WTC11 (cell line): ENCODE measurements at regions not wholly inside any gene's neighbourhood (a gene's known extent, or its start where the extent isn't known, plus 50 kb on each side); places are given as distances from the start of the nearest gene placed in this dataset.

Experiments used
- ATAC-seq: fragments of 200-7000 bp; cut with Tn5 transposase; 2 replicates; pipeline ENCODE4 v1.10.0; 2021; ENCODE audit warnings: mild to moderate bottlenecking, moderate library complexity
- CTCF ChIA-PET: fragments of 300-600 bp; sonication (Branson Sonifier 250); formaldehyde crosslinking; loops from one replicate; lab custom pipeline; 2021; ENCODE audit warnings: antibody characterized with exemption; lab: Charles Lee
- POLR2A ChIA-PET: fragments of 350-600 bp; sonication (Branson Sonifier 250); formaldehyde crosslinking; loops from one replicate; lab custom pipeline; 2021; ENCODE audit warnings: antibody characterized with exemption; lab: Charles Lee
- DNase-seq: peaks from one replicate; pipeline ENCODE4 v3.0.0; 2021; ENCODE audit warnings: low spot score
- H3K27ac Mint-ChIP-seq: 2 replicates; pipeline ENCODE4 v1.8.0; 2021; ENCODE audit warnings: mixed read lengths
- H3K27me3 Mint-ChIP-seq: 2 replicates; pipeline ENCODE4 v1.8.0; 2021; ENCODE audit warnings: low read depth, mild to moderate bottlenecking, moderate library complexity, mixed read lengths
- H3K36me3 Mint-ChIP-seq: 2 replicates; pipeline ENCODE4 v1.8.0; 2021; ENCODE audit warnings: mixed read lengths
- H3K4me1 Mint-ChIP-seq: 2 replicates; pipeline ENCODE4 v1.8.0; 2022; ENCODE audit warnings: mixed read lengths
- H3K4me3 Mint-ChIP-seq: 2 replicates; pipeline ENCODE4 v1.8.0; 2021; ENCODE audit warnings: mild to moderate bottlenecking, moderate library complexity, mixed read lengths
- H3K9me3 Mint-ChIP-seq: 2 replicates; pipeline ENCODE4 v1.8.0; 2021; ENCODE audit warnings: mixed read lengths
- ARID4B ChIP-seq: sonication (generic); formaldehyde crosslinking; IDR thresholded peaks from 2 replicates; pipeline ENCODE4 v1.8.0; 2023; ENCODE audit warnings: missing genetic modification reagents, mild to moderate bottlenecking, borderline replicate concordance
- ATF6 ChIP-seq: sonication (generic); formaldehyde crosslinking; IDR thresholded peaks from 2 replicates; pipeline ENCODE4 v1.8.1; 2023; ENCODE audit warnings: mild to moderate bottlenecking, missing genetic modification reagents
- CDX4 ChIP-seq: fragments of 250-450 bp; sonication (Bioruptor Pico); IDR thresholded peaks from 2 replicates; pipeline ENCODE4 v1.9.0; 2021; ENCODE audit warnings: moderate library complexity, mild to moderate bottlenecking, inconsistent platforms, borderline replicate concordance
- CREM ChIP-seq: sonication (generic); formaldehyde crosslinking; IDR thresholded peaks from 2 replicates; pipeline ENCODE4 v1.8.1; 2022; ENCODE audit warnings: mild to moderate bottlenecking, missing genetic modification reagents, moderate library complexity
- EMX1 ChIP-seq: fragments of 250-450 bp; sonication (Bioruptor Pico); IDR thresholded peaks from 2 replicates; pipeline ENCODE4 v1.8.0; 2021; ENCODE audit warnings: mild to moderate bottlenecking
- FOXP1 ChIP-seq: sonication (generic); formaldehyde crosslinking; IDR thresholded peaks from 2 replicates; pipeline ENCODE4 v1.8.0; 2022; ENCODE audit warnings: missing genetic modification reagents, mild to moderate bottlenecking, moderate library complexity, borderline replicate concordance
- GRHL2 ChIP-seq: fragments of 250-450 bp; sonication (Bioruptor Pico); IDR thresholded peaks from 2 replicates; pipeline ENCODE4 v1.8.0; 2022; ENCODE audit warnings: mild to moderate bottlenecking, moderate library complexity; ENCODE audit not compliant: insufficient replicate concordance, severe bottlenecking
- HMGA2 ChIP-seq: fragments of 250-450 bp; sonication (Bioruptor Pico); IDR thresholded peaks from 2 replicates; pipeline ENCODE4 v1.4.0; 2021; ENCODE audit warnings: mild to moderate bottlenecking, moderate library complexity
- HMGXB4 ChIP-seq: sonication (generic); formaldehyde crosslinking; IDR thresholded peaks from 2 replicates; pipeline ENCODE4 v1.8.1; 2023; ENCODE audit warnings: mild to moderate bottlenecking, moderate library complexity, missing genetic modification reagents
- NFATC4 ChIP-seq: fragments of 250-450 bp; sonication (Bioruptor Pico); IDR thresholded peaks from 2 replicates; pipeline ENCODE4 v1.9.0; 2021; ENCODE audit warnings: mild to moderate bottlenecking
- NR2C2 ChIP-seq: sonication (generic); formaldehyde crosslinking; IDR thresholded peaks from 2 replicates; pipeline ENCODE4 v1.8.0; 2022; ENCODE audit warnings: mild to moderate bottlenecking, missing genetic modification reagents
- NR3C1 ChIP-seq: sonication (generic); formaldehyde crosslinking; conservative IDR thresholded peaks from 2 replicates; pipeline ENCODE4 v1.8.1; 2023; ENCODE audit warnings: low read depth, mild to moderate bottlenecking, missing genetic modification reagents
- PRRX2 ChIP-seq: fragments of 250-450 bp; sonication (Bioruptor Pico); IDR thresholded peaks from 2 replicates; pipeline ENCODE4 v1.8.0; 2021; ENCODE audit warnings: mild to moderate bottlenecking
- SMAD4 ChIP-seq: sonication (generic); formaldehyde crosslinking; IDR thresholded peaks from 2 replicates; pipeline ENCODE4 v1.8.0; 2022; ENCODE audit warnings: mild to moderate bottlenecking, missing genetic modification reagents
- SOX15 ChIP-seq: fragments of 250-450 bp; sonication (Bioruptor Pico); IDR thresholded peaks from 2 replicates; pipeline ENCODE4 v1.9.0; 2021; ENCODE audit warnings: mild to moderate bottlenecking
- TCF7 ChIP-seq: sonication (generic); formaldehyde crosslinking; IDR thresholded peaks from 2 replicates; pipeline ENCODE4 v1.8.0; 2022; ENCODE audit warnings: mild to moderate bottlenecking, low read depth, missing genetic modification reagents, moderate library complexity
- TEAD4 ChIP-seq: sonication (generic); formaldehyde crosslinking; IDR thresholded peaks from 2 replicates; pipeline ENCODE4 v1.8.0; 2022; ENCODE audit warnings: mild to moderate bottlenecking, missing genetic modification reagents
- TP53 ChIP-seq: sonication (generic); formaldehyde crosslinking; IDR thresholded peaks from 2 replicates; pipeline ENCODE4 v1.8.1; 2023; ENCODE audit warnings: mild to moderate bottlenecking, missing genetic modification reagents
- ZMAT4 ChIP-seq: fragments of 250-450 bp; sonication (Bioruptor Pico); IDR thresholded peaks from 2 replicates; pipeline ENCODE4 v1.9.0; 2021; ENCODE audit warnings: mild to moderate bottlenecking
- ZNF121 ChIP-seq: sonication (generic); formaldehyde crosslinking; IDR thresholded peaks from 2 replicates; pipeline ENCODE4 v1.8.0; 2023; ENCODE audit warnings: missing genetic modification reagents

GRCh38 chr22:27185099-27185709 is 527.8 kb downstream of the MIAT start (continued):
- TF ChIP-seq ATF6 (CRISPR knock-in tag), result no peak
- no peak for TF ChIP-seq FOXP1 (CRISPR knock-in tag)
- TF ChIP-seq CREM (CRISPR knock-in tag), result no peak
- no peak for TF ChIP-seq ARID4B (CRISPR knock-in tag)
- TF ChIP-seq NR3C1, result no peak

- CTCF ChIA-PET, result no interaction called here
- peaks cover 13% of the 10 kb centered on the region for H3K4me1 Mint-ChIP-seq
- TF ChIP-seq GRHL2 (CRISPR knock-in tag) (no peak), CDX4 (CRISPR knock-in tag) (no peak), PRRX2 (CRISPR knock-in tag) (no peak), ZNF121 (CRISPR knock-in tag) (no peak), ATF6 (CRISPR knock-in tag) (no peak), TP53 (CRISPR knock-in tag) (no peak), TEAD4 (CRISPR knock-in tag) (no peak), CREM (CRISPR knock-in tag) (no peak), SMAD4 (CRISPR knock-in tag) (no peak), EMX1 (no peak), ARID4B (CRISPR knock-in tag) (no peak), SOX15 (CRISPR knock-in tag) (no peak), TCF7 (no peak), NR2C2 (CRISPR knock-in tag) (no peak), HMGXB4 (CRISPR knock-in tag) (no peak), HMGA2 (no peak), ZMAT4 (CRISPR knock-in tag) (no peak), NFATC4 (CRISPR knock-in tag) (no peak), FOXP1 (CRISPR knock-in tag) (no peak)
- TF ChIP-seq, all 79 proteins: peak for 0
- DNase-seq (no peak), ATAC-seq (no peak)
- H3K36me3 Mint-ChIP-seq, result peaks cover 5% of the 10 kb centered on the region
- peaks cover 14% of the 10 kb centered on the region for H3K9me3 Mint-ChIP-seq
- no peak overlapping the region for H3K27ac Mint-ChIP-seq
- no peak overlapping the region for H3K4me3 Mint-ChIP-seq
- H3K27me3 Mint-ChIP-seq, result peaks cover 20% of the 10 kb centered on the region
- POLR2A ChIA-PET, result no interaction called here
Observed at GRCh38 chr22:27185760-27186302, 528.4 kb downstream of the MIAT start.
